Lower lobe of right lung (tissue), 2 donors: ENCODE measurements at regions not wholly inside any gene's neighbourhood (a gene's known extent, or its start where the extent isn't known, plus 50 kb on each side); places are given as distances from the start of the nearest gene placed in this dataset.

ENCODE experiments used
- ATAC-seq, 2 donors: fragments of 200-7000 bp; cut with Tn5 transposase; one replicate each; pipeline ENCODE4 v1.9.1; 2020 to 2022; ENCODE audit warnings: mild to moderate bottlenecking in 2 of 2, moderate library complexity in 2 of 2
- DNase-seq: peaks from one replicate; pipeline ENCODE4 v3.0.0-alpha.2; 2020
- H3K27ac ChIP-seq: fragments of 200-600 bp; one replicate; pipeline ENCODE4 v1.8.0; 2022
- H3K27me3 ChIP-seq: fragments of 200-600 bp; one replicate; pipeline ENCODE4 v1.8.0; 2022; ENCODE audit warnings: low read depth
- H3K36me3 ChIP-seq: fragments of 200-600 bp; one replicate; pipeline ENCODE4 v1.8.0; 2022; ENCODE audit warnings: mild to moderate bottlenecking
- H3K4me1 ChIP-seq: fragments of 200-600 bp; one replicate; pipeline ENCODE4 v1.8.0; 2022
- H3K4me3 ChIP-seq: fragments of 200-600 bp; one replicate; pipeline ENCODE4 v1.8.0; 2022; ENCODE audit warnings: mild to moderate bottlenecking
- H3K9me3 ChIP-seq: fragments of 200-600 bp; one replicate; pipeline ENCODE4 v1.8.0; 2022
- CTCF ChIP-seq: fragments of 200-600 bp; IDR thresholded peaks from one replicate; pipeline ENCODE4 v1.8.0; 2022; ENCODE audit warnings: antibody characterized with exemption, mild to moderate bottlenecking
- intact Hi-C: fragments of 100-400 bp; cut with DNase I; formaldehyde crosslinking; loops from one replicate; pipeline ENCODE4 v1.11.0; 2022
- donor health status: DM: no; HTN: yes; CAD: no; lungs with severe emphysema.

- no peaks in the 10 kb centered on the region for H3K9me3 ChIP-seq
- TF ChIP-seq CTCF = no peak
- H3K4me3 ChIP-seq = no peak overlapping the region
- no peak overlapping the region for H3K27ac ChIP-seq
- no peak for ATAC-seq
- no peaks in the 10 kb centered on the region for H3K4me1 ChIP-seq
- intact Hi-C loops = no loop called here
- H3K27me3 ChIP-seq = no peaks in the 10 kb centered on the region
- no peaks in the 10 kb centered on the region for H3K36me3 ChIP-seq
- DNase-seq = no peak
These were observed 182.8 kb downstream of the CD47 start for GRCh38 chr3:107907996-107908395.

- Histone ChIP-seq H3K27ac (no peak overlapping the region), H3K4me1 (no peaks in the 10 kb centered on the region), H3K9me3 (no peaks in the 10 kb centered on the region), H3K27me3 (no peaks in the 10 kb centered on the region), H3K4me3 (no peak overlapping the region), H3K36me3 (no peaks in the 10 kb centered on the region)
- intact Hi-C loops = no loop called here
- DNase-seq = no peak
- TF ChIP-seq CTCF = no peak
- no peak for ATAC-seq
These were observed 186.2 kb downstream of the CD47 start for GRCh38 chr3:107904536-107905066.

- intact Hi-C loops = no loop called here
These were observed 190.7 kb downstream of the CD47 start for GRCh38 chr3:107899990-107900651.

GRCh38 chr3:107897471-107898061 lies 193.3 kb downstream of the CD47 start:
- intact Hi-C loops = no loop called here
- ATAC-seq (no peak), DNase-seq (no peak)

More at GRCh38 chr3:107899990-107900651, 190.7 kb downstream of the CD47 start:
- Histone ChIP-seq H3K4me1 (no peaks in the 10 kb centered on the region), H3K9me3 (no peaks in the 10 kb centered on the region), H3K36me3 (no peaks in the 10 kb centered on the region), H3K4me3 (no peak overlapping the region), H3K27me3 (peaks cover 6% of the 10 kb centered on the region), H3K27ac (no peak overlapping the region)
- no peak for ATAC-seq
- DNase-seq = no peak
- TF ChIP-seq CTCF = no peak

GRCh38 chr3:107894998-107895397 lies 195.8 kb downstream of the CD47 start:
- intact Hi-C loops = no loop called here
- H3K4me1 ChIP-seq = no peaks in the 10 kb centered on the region
- H3K9me3 ChIP-seq = no peaks in the 10 kb centered on the region
- DNase-seq (no peak), ATAC-seq (no peak)
- peaks cover 20% of the 10 kb centered on the region for H3K27me3 ChIP-seq
- no peak overlapping the region for H3K4me3 ChIP-seq
- H3K36me3 ChIP-seq = no peaks in the 10 kb centered on the region
- TF ChIP-seq CTCF = no peak
- H3K27ac ChIP-seq = no peak overlapping the region

More at GRCh38 chr3:107897471-107898061, 193.3 kb downstream of the CD47 start:
- H3K27ac ChIP-seq = no peak overlapping the region
- H3K9me3 ChIP-seq = no peaks in the 10 kb centered on the region
- no peak for TF ChIP-seq CTCF
- H3K36me3 ChIP-seq = no peaks in the 10 kb centered on the region
- H3K4me3 ChIP-seq = no peak overlapping the region
- H3K27me3 ChIP-seq = peaks cover 20% of the 10 kb centered on the region
- no peaks in the 10 kb centered on the region for H3K4me1 ChIP-seq
